ENCODE measurements at regions not wholly inside any gene's neighbourhood (a gene's known extent, or its start where the extent isn't known, plus 50 kb on each side); places are given as distances from the start of the nearest gene placed in this dataset.

DNA sequence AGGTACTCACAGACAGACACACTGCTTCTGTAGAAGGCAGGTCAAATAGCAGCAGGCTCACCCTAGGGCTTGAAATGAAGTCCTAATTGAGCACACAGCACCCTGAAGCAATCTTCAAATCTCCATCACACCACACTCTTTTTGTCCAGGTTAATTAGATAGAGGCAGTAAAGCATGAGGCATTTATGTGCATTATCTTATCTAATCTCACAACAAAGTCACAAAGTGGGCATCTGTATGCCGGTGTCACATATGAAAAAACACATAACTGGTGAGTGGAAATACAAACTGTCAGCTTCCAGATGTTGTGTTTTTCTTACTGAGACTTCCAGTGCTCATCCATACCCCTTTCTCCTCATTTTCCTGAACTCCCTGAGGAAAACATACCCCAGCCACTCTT lies 63.8 kb upstream of the NRBF2 start:
- Histone ChIP-seq H3K27me3 (ENCODE audit: insufficient read depth, low read length) (peaks cover 2% of the 10 kb centered on the region), H2AFZ (ENCODE audit: low read depth, low read length) (no peak overlapping the region), H4K20me1 (ENCODE audit: insufficient read depth, low read length) (no peaks in the 10 kb centered on the region), H3K4me1 (ENCODE audit: insufficient read depth, low read length) (no peaks in the 10 kb centered on the region), H3K27ac (ENCODE audit: low read depth, low read length) (no peak overlapping the region), H3K79me2 (ENCODE audit: insufficient read depth, low read length) (no peaks in the 10 kb centered on the region), H3K4me3 (ENCODE audit: insufficient read depth, low read depth, low read length) (no peak overlapping the region), H3K9me3 (ENCODE audit: insufficient read depth, low read depth, low read length) (no peaks in the 10 kb centered on the region), H3K36me3 (ENCODE audit: insufficient read depth, low read length) (no peaks in the 10 kb centered on the region), H3K4me2 (ENCODE audit: low read length) (no peak overlapping the region), H3K9ac (ENCODE audit: low read length) (no peak overlapping the region)
- TF ChIP-seq, protein P1, sequence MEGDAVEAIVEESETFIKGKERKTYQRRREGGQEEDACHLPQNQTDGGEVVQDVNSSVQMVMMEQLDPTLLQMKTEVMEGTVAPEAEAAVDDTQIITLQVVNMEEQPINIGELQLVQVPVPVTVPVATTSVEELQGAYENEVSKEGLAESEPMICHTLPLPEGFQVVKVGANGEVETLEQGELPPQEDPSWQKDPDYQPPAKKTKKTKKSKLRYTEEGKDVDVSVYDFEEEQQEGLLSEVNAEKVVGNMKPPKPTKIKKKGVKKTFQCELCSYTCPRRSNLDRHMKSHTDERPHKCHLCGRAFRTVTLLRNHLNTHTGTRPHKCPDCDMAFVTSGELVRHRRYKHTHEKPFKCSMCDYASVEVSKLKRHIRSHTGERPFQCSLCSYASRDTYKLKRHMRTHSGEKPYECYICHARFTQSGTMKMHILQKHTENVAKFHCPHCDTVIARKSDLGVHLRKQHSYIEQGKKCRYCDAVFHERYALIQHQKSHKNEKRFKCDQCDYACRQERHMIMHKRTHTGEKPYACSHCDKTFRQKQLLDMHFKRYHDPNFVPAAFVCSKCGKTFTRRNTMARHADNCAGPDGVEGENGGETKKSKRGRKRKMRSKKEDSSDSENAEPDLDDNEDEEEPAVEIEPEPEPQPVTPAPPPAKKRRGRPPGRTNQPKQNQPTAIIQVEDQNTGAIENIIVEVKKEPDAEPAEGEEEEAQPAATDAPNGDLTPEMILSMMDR (IDR thresholded peaks at IDR 0.05; ENCODE audit: insufficient read depth, low read depth, low read length), result no peak
- TF ChIP-seq EZH2 (IDR thresholded peaks at IDR 0.05; ENCODE audit: insufficient read depth, low read length), result no peak
- H3K36me3 Mint-ChIP-seq (ENCODE audit: low read depth, unreplicated experiment), result no peaks in the 10 kb centered on the region
- H3K27ac Mint-ChIP-seq (ENCODE audit: unreplicated experiment), result no peak overlapping the region
- DNase-seq (ENCODE audit: low read depth), result no peak
- no peak for FAIRE-seq
- no peak overlapping the region for H3K4me3 Mint-ChIP-seq (ENCODE audit: unreplicated experiment)
- H3K27me3 Mint-ChIP-seq (ENCODE audit: low read depth, unreplicated experiment), result peaks cover 8% of the 10 kb centered on the region
- no peaks in the 10 kb centered on the region for H3K9me3 Mint-ChIP-seq (ENCODE audit: unreplicated experiment)
- H3K4me1 Mint-ChIP-seq (ENCODE audit: low read depth, unreplicated experiment), result peaks cover 6% of the 10 kb centered on the region

DNA sequence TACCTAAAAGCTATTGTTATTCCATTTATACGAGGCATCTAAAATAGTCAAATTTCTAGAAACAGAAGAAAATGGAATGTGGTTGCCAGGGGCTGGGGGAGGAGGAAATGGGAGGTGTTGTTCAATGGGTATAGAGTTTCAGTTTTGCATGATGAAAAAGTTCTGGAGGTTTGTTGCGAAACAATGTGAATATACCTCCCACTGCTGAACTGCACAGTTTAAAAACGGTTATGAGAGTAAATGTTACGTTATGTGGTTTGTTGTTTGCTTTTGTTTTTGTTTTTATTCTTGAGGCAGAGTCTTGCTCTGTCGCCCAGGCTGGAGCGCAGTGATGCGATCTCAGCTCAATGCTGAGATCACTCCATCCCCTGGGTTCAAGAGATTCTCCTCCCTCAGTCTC lies 64.9 kb upstream of the NRBF2 start:
- no peaks in the 10 kb centered on the region for H3K36me3 ChIP-seq (ENCODE audit: insufficient read depth, low read length)
- FAIRE-seq, result no peak

DNA sequence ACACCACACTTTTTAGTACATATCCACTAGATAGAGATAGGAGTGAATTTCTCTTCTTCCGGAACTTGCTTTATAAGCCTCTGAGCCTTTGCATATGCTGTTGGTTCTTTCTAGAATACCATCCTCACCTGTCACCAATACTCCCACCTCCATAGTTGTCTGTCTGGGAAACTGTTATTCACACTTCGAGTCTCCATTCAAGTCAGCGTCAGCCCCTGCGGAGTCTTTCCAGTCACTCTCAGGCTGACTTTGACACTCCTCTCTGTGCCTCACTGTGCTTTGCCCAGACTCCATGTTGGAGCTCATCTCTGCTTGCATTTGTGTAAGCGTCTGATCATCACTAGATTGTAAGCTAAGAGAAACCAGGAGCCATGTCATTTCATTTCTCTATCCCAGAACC lies 66.5 kb upstream of the NRBF2 start:
- H2AFZ ChIP-seq (ENCODE audit: low read depth, low read length), result no peak overlapping the region

More for the DNA sequence above, 64.9 kb upstream of the NRBF2 start:
- H3K4me3 Mint-ChIP-seq (ENCODE audit: unreplicated experiment), result no peak overlapping the region
- H3K27me3 Mint-ChIP-seq (ENCODE audit: low read depth, unreplicated experiment), result peaks cover 5% of the 10 kb centered on the region
- no peak overlapping the region for H3K27ac ChIP-seq (ENCODE audit: low read depth, low read length)
- DNase-seq (ENCODE audit: low read depth), result no peak
- no peaks in the 10 kb centered on the region for H3K36me3 Mint-ChIP-seq (ENCODE audit: low read depth, unreplicated experiment)
- TF ChIP-seq, protein P1 (IDR thresholded peaks at IDR 0.05; ENCODE audit: insufficient read depth, low read depth, low read length), result no peak
- no peak for TF ChIP-seq EZH2 (IDR thresholded peaks at IDR 0.05; ENCODE audit: insufficient read depth, low read length)
- no peak overlapping the region for H3K9ac ChIP-seq (ENCODE audit: low read length)
- H3K79me2 ChIP-seq (ENCODE audit: insufficient read depth, low read length), result no peaks in the 10 kb centered on the region
- no peak overlapping the region for H3K4me3 ChIP-seq (ENCODE audit: insufficient read depth, low read depth, low read length)
- peaks cover 2% of the 10 kb centered on the region for H3K27me3 ChIP-seq (ENCODE audit: insufficient read depth, low read length)
- H3K4me1 ChIP-seq (ENCODE audit: insufficient read depth, low read length), result no peaks in the 10 kb centered on the region
- no peaks in the 10 kb centered on the region for H3K9me3 Mint-ChIP-seq (ENCODE audit: unreplicated experiment)
- no peaks in the 10 kb centered on the region for H4K20me1 ChIP-seq (ENCODE audit: insufficient read depth, low read length)
- no peaks in the 10 kb centered on the region for H3K9me3 ChIP-seq (ENCODE audit: insufficient read depth, low read depth, low read length)
- no peak overlapping the region for H3K4me2 ChIP-seq (ENCODE audit: low read length)
- peaks cover 8% of the 10 kb centered on the region for H3K4me1 Mint-ChIP-seq (ENCODE audit: low read depth, unreplicated experiment)
- no peak overlapping the region for H2AFZ ChIP-seq (ENCODE audit: low read depth, low read length)
- no peak overlapping the region for H3K27ac Mint-ChIP-seq (ENCODE audit: unreplicated experiment)

More for the DNA sequence above, 66.5 kb upstream of the NRBF2 start:
- H3K27me3 Mint-ChIP-seq (ENCODE audit: low read depth, unreplicated experiment), result peaks cover 5% of the 10 kb centered on the region
- peaks cover 8% of the 10 kb centered on the region for H3K4me1 Mint-ChIP-seq (ENCODE audit: low read depth, unreplicated experiment)
- no peak overlapping the region for H3K4me2 ChIP-seq (ENCODE audit: low read length)
- no peak overlapping the region for H3K27ac Mint-ChIP-seq (ENCODE audit: unreplicated experiment)
- H3K9me3 Mint-ChIP-seq (ENCODE audit: unreplicated experiment), result no peaks in the 10 kb centered on the region
- no peak overlapping the region for H3K4me3 ChIP-seq (ENCODE audit: insufficient read depth, low read depth, low read length)
- no peaks in the 10 kb centered on the region for H3K4me1 ChIP-seq (ENCODE audit: insufficient read depth, low read length)
- no peaks in the 10 kb centered on the region for H3K36me3 ChIP-seq (ENCODE audit: insufficient read depth, low read length)
- TF ChIP-seq EZH2 (IDR thresholded peaks at IDR 0.05; ENCODE audit: insufficient read depth, low read length), result no peak
- TF ChIP-seq, protein P1 (IDR thresholded peaks at IDR 0.05; ENCODE audit: insufficient read depth, low read depth, low read length), result no peak
- H3K27ac ChIP-seq (ENCODE audit: low read depth, low read length), result no peak overlapping the region
- H4K20me1 ChIP-seq (ENCODE audit: insufficient read depth, low read length), result no peaks in the 10 kb centered on the region
- no peaks in the 10 kb centered on the region for H3K9me3 ChIP-seq (ENCODE audit: insufficient read depth, low read depth, low read length)
- peaks cover 2% of the 10 kb centered on the region for H3K27me3 ChIP-seq (ENCODE audit: insufficient read depth, low read length)
- no peak for FAIRE-seq
- DNase-seq (ENCODE audit: low read depth), result no peak
- H3K36me3 Mint-ChIP-seq (ENCODE audit: low read depth, unreplicated experiment), result no peaks in the 10 kb centered on the region
- H3K79me2 ChIP-seq (ENCODE audit: insufficient read depth, low read length), result no peaks in the 10 kb centered on the region
- no peak overlapping the region for H3K4me3 Mint-ChIP-seq (ENCODE audit: unreplicated experiment)
- no peak overlapping the region for H3K9ac ChIP-seq (ENCODE audit: low read length)
